ENCODE measurements at regions not wholly inside any gene's neighbourhood (a gene's known extent, or its start where the extent isn't known, plus 50 kb on each side); places are given as distances from the start of the nearest gene placed in this dataset.
A peak's percentile ranks its signal among the peaks of the same experiment; 100 is the strongest.
"Not testable (repeated sequence)": the region's sequence is repeated elsewhere in the genome, so short reads cannot be mapped to it uniquely, and the experiment has no call there.

GRCh38 chr16:29213770-29214169, 192.7 kb downstream of the NPIPB11 start:
- not testable (repeated sequence) for H3K27ac Mint-ChIP-seq (ENCODE audit: unreplicated experiment); H3K4me1 Mint-ChIP-seq; H3K9me3 Mint-ChIP-seq; DNase-seq (ENCODE audit: low read depth, low spot score); H3K4me3 Mint-ChIP-seq; H3K36me3 Mint-ChIP-seq (ENCODE audit: low read depth); H3K27me3 Mint-ChIP-seq (ENCODE audit: low read depth)

- H3K4me1 Mint-ChIP-seq; DNase-seq (ENCODE audit: low read depth, low spot score); H3K9me3 Mint-ChIP-seq; H3K27ac Mint-ChIP-seq (ENCODE audit: unreplicated experiment); H3K4me3 Mint-ChIP-seq; H3K27me3 Mint-ChIP-seq (ENCODE audit: low read depth); H3K36me3 Mint-ChIP-seq (ENCODE audit: low read depth): not testable (repeated sequence)
These were observed 193.3 kb downstream of the NPIPB11 start for GRCh38 chr16:29213251-29213650.

DNA sequence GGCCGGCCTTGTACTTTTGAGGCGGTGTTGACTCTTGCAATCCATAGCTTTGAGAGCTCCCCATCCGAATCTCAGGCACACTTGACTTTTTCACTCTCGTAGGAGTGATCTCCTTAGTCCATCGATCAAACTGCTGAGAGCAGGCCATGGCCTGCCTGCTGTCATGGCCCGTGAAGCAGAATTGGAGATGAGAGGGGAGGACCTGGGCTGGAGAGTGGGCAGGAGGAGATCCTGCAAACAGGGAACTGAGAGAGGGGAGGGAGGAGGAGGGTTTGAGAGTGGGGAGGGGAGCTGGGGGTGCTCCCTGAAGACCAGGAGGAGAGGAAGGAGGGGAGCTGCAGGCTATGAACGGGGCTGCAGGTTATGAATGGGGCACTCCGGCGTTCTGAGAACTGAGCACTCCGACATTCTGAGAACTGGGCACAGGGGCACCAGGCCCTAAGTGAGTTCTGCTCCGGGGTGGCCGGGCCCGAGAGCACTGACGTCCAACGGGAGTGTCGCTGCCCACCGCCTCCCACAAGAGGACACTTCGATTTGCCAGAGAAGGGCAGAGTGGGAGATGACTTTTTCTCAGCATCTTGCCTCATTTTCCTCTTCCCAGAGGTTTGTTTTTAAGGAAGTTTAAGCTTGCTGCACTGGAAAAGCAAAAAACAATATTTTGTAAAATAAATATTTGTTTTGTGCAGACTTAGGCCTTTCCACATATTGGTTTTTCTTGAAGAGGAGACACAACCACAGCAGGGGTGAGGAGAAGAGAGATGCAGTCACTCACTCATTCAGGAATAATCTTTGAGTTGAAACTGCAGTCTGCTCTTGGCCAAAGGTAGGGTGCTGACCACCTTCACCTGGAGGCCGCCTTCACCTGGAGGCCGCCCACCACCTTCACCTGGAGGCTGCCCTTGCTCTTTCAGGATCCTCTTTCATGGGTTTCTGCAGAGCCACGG, 194.2 kb downstream of the NPIPB11 start:
- H3K4me1 Mint-ChIP-seq; H3K27me3 Mint-ChIP-seq (ENCODE audit: low read depth); H3K9me3 Mint-ChIP-seq; H3K36me3 Mint-ChIP-seq (ENCODE audit: low read depth); DNase-seq (ENCODE audit: low read depth, low spot score); H3K4me3 Mint-ChIP-seq: not testable (repeated sequence)
- H3K27ac Mint-ChIP-seq (ENCODE audit: unreplicated experiment): peak overlapping the region; percentile 12

GRCh38 chr16:29211456-29211855, 195.1 kb downstream of the NPIPB11 start:
- H3K27me3 Mint-ChIP-seq (ENCODE audit: low read depth); H3K4me1 Mint-ChIP-seq; H3K4me3 Mint-ChIP-seq; H3K9me3 Mint-ChIP-seq; DNase-seq (ENCODE audit: low read depth, low spot score); H3K36me3 Mint-ChIP-seq (ENCODE audit: low read depth); H3K27ac Mint-ChIP-seq (ENCODE audit: unreplicated experiment): not testable (repeated sequence)

- H3K36me3 Mint-ChIP-seq (ENCODE audit: low read depth); H3K4me3 Mint-ChIP-seq; H3K27ac Mint-ChIP-seq (ENCODE audit: unreplicated experiment); H3K4me1 Mint-ChIP-seq; DNase-seq (ENCODE audit: low read depth, low spot score); H3K27me3 Mint-ChIP-seq (ENCODE audit: low read depth): not testable (repeated sequence)
- H3K9me3 Mint-ChIP-seq: peaks cover 12% of the 10 kb centered on the region
These were observed 196.0 kb downstream of the NPIPB11 start for GRCh38 chr16:29210299-29211150.

DNA sequence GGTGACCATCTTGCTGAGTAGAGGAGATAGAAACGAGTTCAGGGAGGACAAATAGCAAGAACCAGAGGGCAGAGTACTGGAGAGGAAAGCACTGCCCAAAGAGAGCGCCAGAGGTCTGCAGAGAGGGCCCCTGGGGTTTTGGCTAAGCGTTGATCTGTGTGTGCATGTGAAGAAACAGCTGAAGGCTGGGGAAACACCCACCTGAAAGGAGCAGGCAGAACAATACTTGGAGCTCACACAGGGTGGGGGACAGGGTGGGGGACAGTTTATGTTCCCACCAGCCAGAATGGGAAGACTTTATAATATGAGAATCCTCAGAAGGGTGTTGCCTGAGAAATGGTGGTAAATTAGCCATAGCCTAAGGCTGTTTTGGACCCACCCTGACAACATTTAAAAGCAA, 200.4 kb downstream of the NPIPB11 start:
- H3K9me3 Mint-ChIP-seq: peaks cover 12% of the 10 kb centered on the region
- not testable (repeated sequence) for DNase-seq (ENCODE audit: low read depth, low spot score); H3K27me3 Mint-ChIP-seq (ENCODE audit: low read depth); H3K4me1 Mint-ChIP-seq; H3K36me3 Mint-ChIP-seq (ENCODE audit: low read depth); H3K27ac Mint-ChIP-seq (ENCODE audit: unreplicated experiment); H3K4me3 Mint-ChIP-seq

- peaks cover 12% of the 10 kb centered on the region for H3K9me3 Mint-ChIP-seq
- H3K4me3 Mint-ChIP-seq; H3K27ac Mint-ChIP-seq (ENCODE audit: unreplicated experiment); H3K36me3 Mint-ChIP-seq (ENCODE audit: low read depth); DNase-seq (ENCODE audit: low read depth, low spot score); H3K4me1 Mint-ChIP-seq; H3K27me3 Mint-ChIP-seq (ENCODE audit: low read depth): not testable (repeated sequence)
These were observed 201.4 kb downstream of the NPIPB11 start for GRCh38 chr16:29205151-29205550.

GRCh38 chr16:29204806-29205135, 201.7 kb downstream of the NPIPB11 start:
- H3K27me3 Mint-ChIP-seq (ENCODE audit: low read depth): peaks cover 2% of the 10 kb centered on the region
- no peak overlapping the region for H3K27ac Mint-ChIP-seq (ENCODE audit: unreplicated experiment)
- H3K4me3 Mint-ChIP-seq: no peak overlapping the region
- no peak for DNase-seq (ENCODE audit: low read depth, low spot score)
- TF ChIP-seq, protein P1, sequence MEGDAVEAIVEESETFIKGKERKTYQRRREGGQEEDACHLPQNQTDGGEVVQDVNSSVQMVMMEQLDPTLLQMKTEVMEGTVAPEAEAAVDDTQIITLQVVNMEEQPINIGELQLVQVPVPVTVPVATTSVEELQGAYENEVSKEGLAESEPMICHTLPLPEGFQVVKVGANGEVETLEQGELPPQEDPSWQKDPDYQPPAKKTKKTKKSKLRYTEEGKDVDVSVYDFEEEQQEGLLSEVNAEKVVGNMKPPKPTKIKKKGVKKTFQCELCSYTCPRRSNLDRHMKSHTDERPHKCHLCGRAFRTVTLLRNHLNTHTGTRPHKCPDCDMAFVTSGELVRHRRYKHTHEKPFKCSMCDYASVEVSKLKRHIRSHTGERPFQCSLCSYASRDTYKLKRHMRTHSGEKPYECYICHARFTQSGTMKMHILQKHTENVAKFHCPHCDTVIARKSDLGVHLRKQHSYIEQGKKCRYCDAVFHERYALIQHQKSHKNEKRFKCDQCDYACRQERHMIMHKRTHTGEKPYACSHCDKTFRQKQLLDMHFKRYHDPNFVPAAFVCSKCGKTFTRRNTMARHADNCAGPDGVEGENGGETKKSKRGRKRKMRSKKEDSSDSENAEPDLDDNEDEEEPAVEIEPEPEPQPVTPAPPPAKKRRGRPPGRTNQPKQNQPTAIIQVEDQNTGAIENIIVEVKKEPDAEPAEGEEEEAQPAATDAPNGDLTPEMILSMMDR (conservative IDR thresholded peaks at IDR 0.05): no peak
- no peaks in the 10 kb centered on the region for H3K36me3 Mint-ChIP-seq (ENCODE audit: low read depth)
- H3K9me3 Mint-ChIP-seq: peaks cover 12% of the 10 kb centered on the region
- H3K4me1 Mint-ChIP-seq: peaks cover 10% of the 10 kb centered on the region

- H3K27me3 Mint-ChIP-seq (ENCODE audit: low read depth); H3K4me3 Mint-ChIP-seq; DNase-seq (ENCODE audit: low read depth, low spot score); H3K36me3 Mint-ChIP-seq (ENCODE audit: low read depth); H3K4me1 Mint-ChIP-seq: not testable (repeated sequence)
- H3K27ac Mint-ChIP-seq (ENCODE audit: unreplicated experiment): peak overlapping the region; percentile 19
- peaks cover 12% of the 10 kb centered on the region for H3K9me3 Mint-ChIP-seq
These were observed 202.3 kb downstream of the NPIPB11 start for GRCh38 chr16:29203933-29204805.

DNA sequence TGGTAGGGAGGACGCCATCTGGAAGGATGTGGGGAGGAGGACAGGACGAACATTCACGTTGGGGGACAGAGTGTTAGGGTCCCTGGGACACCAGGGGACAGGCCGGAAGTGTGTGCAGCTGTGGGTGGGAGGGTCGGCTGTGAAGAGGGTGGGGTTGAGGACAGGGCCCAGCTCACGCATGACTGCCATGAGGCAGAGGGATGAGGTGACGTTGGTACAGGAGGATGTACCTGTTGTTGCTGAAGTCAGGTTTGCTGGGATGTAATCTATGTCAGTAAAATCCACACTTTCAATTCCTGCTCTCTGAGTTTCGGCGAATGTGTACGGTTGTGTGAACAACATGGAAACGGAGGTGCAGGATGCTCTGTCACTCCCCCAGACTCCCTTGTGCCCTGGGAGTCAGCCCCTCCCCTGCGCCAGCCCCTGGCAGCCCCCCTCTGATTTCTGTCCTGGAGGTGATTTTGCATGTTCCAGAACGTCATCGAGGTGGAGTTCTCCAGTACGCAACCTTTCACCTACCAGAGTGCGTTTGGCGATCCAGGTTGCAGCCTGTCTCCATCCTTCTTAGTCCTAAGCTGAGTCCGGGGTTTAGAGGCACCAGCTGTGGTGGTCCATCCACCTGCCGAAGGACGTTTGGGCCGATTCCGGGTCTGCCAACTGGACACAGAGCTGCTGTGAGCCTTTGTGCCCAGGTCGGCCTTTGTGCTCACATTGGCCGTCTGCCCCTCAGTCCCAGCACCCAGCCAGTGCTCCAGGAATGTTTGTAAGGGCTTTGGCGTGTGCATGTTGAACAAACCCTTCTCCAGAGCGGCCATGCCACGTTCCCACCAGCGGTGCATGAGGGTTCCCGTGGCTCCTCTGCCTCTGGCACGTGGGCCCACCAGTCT, 203.2 kb downstream of the NPIPB11 start:
- not testable (repeated sequence) for H3K36me3 Mint-ChIP-seq (ENCODE audit: low read depth); DNase-seq (ENCODE audit: low read depth, low spot score); H3K27ac Mint-ChIP-seq (ENCODE audit: unreplicated experiment); H3K4me1 Mint-ChIP-seq; H3K27me3 Mint-ChIP-seq (ENCODE audit: low read depth); H3K4me3 Mint-ChIP-seq
- peaks cover 11% of the 10 kb centered on the region for H3K9me3 Mint-ChIP-seq

GRCh38 chr16:29202642-29203041, 203.9 kb downstream of the NPIPB11 start:
- H3K27ac Mint-ChIP-seq (ENCODE audit: unreplicated experiment); H3K4me1 Mint-ChIP-seq; H3K4me3 Mint-ChIP-seq; DNase-seq (ENCODE audit: low read depth, low spot score); H3K36me3 Mint-ChIP-seq (ENCODE audit: low read depth); H3K27me3 Mint-ChIP-seq (ENCODE audit: low read depth): not testable (repeated sequence)
- peaks cover 14% of the 10 kb centered on the region for H3K9me3 Mint-ChIP-seq

Measured in neural crest cell (in vitro differentiated cells).